CD4-positive, alpha-beta T cell (primary cell): ENCODE measurements at regions not wholly inside any gene's neighbourhood (a gene's known extent, or its start where the extent isn't known, plus 50 kb on each side); places are given as distances from the start of the nearest gene placed in this dataset.

Experiments used
- ATAC-seq: fragments of 200-7000 bp; cut with Tn5 transposase; one replicate; pipeline ENCODE4 v1.10.0; 2022; ENCODE audit warnings: mild to moderate bottlenecking; ENCODE audit not compliant: poor library complexity
- CTCF ChIA-PET: fragments of 350-600 bp; sonication (Branson Sonifier 250); formaldehyde crosslinking; loops from one replicate; lab custom pipeline; 2021; ENCODE audit warnings: antibody characterized with exemption, inconsistent platforms; lab: Charles Lee
- POLR2A ChIA-PET: fragments of 350-600 bp; sonication (Branson Sonifier 250); formaldehyde crosslinking; loops from one replicate; lab custom pipeline; 2021; ENCODE audit warnings: antibody characterized with exemption, inconsistent platforms; lab: Charles Lee
- DNase-seq, 14 experiments: peaks; one replicate each; pipeline ENCODE4 v3.0.0-alpha.2; 2013 to 2020; ENCODE audit warnings: mixed read lengths in 2 of 14
- H3K27ac ChIP-seq, 2 donors: one replicate each; pipeline versions ENCODE4 v1.5.1 to v1.7.0; 2013; ENCODE audit warnings: low read length in 2 of 2, low read depth in 1 of 2, mild to moderate bottlenecking in 1 of 2
- H3K27me3 ChIP-seq, 2 experiments: 1 replicate in 1 of 2; 2 replicates in 1 of 2; pipeline versions ENCODE4 v1.6.1 to v1.7.0; 2013; ENCODE audit warnings: low read length in 2 of 2, control low read depth in 1 of 2, mild to moderate bottlenecking in 1 of 2, moderate library complexity in 1 of 2; ENCODE audit not compliant: insufficient read depth in 2 of 2, control insufficient read depth in 1 of 2
- H3K36me3 ChIP-seq: one replicate; pipeline ENCODE4 v1.6.1; 2013; ENCODE audit warnings: low read length, control low read depth; ENCODE audit not compliant: insufficient read depth
- H3K4me1 ChIP-seq: one replicate; pipeline ENCODE4 v1.6.1; 2013; ENCODE audit warnings: low read length, control low read depth; ENCODE audit not compliant: insufficient read depth
- H3K4me3 ChIP-seq: one replicate; pipeline ENCODE4 v1.5.1; 2013; ENCODE audit warnings: mild to moderate bottlenecking, low read length, moderate library complexity
- H3K9me3 ChIP-seq, 2 experiments: 1 replicate in 1 of 2; 2 replicates in 1 of 2; pipeline versions ENCODE4 v1.6.1 to v1.7.0; 2013; ENCODE audit warnings: low read length in 2 of 2, mild to moderate bottlenecking in 2 of 2, control low read depth in 1 of 2, moderate library complexity in 1 of 2; ENCODE audit not compliant: control insufficient read depth in 1 of 2, insufficient read depth in 1 of 2
- H3K27ac Mint-ChIP-seq: one replicate; pipeline ENCODE4 v1.8.0; 2020; ENCODE audit warnings: mixed read lengths
- H3K27me3 Mint-ChIP-seq: one replicate; pipeline ENCODE4 v1.8.0; 2021; ENCODE audit warnings: mixed read lengths
- H3K36me3 Mint-ChIP-seq: one replicate; pipeline ENCODE4 v1.8.0; 2021; ENCODE audit warnings: low read depth, mixed read lengths
- H3K4me1 Mint-ChIP-seq: one replicate; pipeline ENCODE4 v1.8.0; 2021; ENCODE audit warnings: low read depth, mixed read lengths
- H3K4me3 Mint-ChIP-seq: one replicate; pipeline ENCODE4 v1.8.0; 2020; ENCODE audit warnings: mild to moderate bottlenecking, mixed read lengths
- H3K9me3 Mint-ChIP-seq: one replicate; pipeline ENCODE4 v1.8.0; 2020; ENCODE audit warnings: mixed read lengths
- intact Hi-C, 2 experiments: fragments of 100-400 bp; cut with DNase I in 1 of 2; cut with micrococcal nuclease in 1 of 2; formaldehyde crosslinking; loops; one replicate each; pipeline versions ENCODE4 v1.15.1 to v1.9.0; 2023 to 2025; cut with DNase I, micrococcal nuclease
- TF ChIP-seq, protein P1 (sequence below): fragments of 200-600 bp; IDR thresholded peaks from one replicate; pipeline ENCODE4 v1.8.0; 2022; ENCODE audit warnings: antibody characterized with exemption, mild to moderate bottlenecking

DNA sequence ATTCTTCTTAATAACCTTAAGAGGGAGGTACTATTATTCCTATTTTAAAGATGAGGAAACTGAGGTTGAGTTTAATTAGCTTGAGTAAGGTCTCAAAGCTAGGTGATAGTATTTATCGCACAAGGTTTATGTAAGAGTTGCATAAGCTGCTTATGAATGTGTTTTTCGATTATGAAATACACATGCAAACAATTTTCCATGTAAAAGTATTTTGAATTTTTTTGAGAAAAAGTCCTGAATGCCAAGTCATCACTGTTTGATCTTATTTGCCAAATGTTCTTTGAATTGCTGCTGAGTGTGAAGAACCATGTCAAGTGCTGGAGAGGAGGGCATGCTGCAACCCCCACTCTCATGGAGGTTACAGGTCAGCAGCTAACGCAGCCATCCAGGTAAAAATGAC lies 174.4 kb downstream of the CARTPT start:
- Histone ChIP-seq H3K4me3 (no peak overlapping the region), H3K27me3 (peaks cover 8 to 11% of the 10 kb centered on the region in 2 experiments), H3K9me3 (no peaks in the 10 kb centered on the region), H3K36me3 (no peaks in the 10 kb centered on the region), H3K4me1 (no peaks in the 10 kb centered on the region), H3K27ac (no peak overlapping the region)
- Mint-ChIP-seq H3K4me1 (no peaks in the 10 kb centered on the region), H3K27me3 (peaks cover 31% of the 10 kb centered on the region), H3K36me3 (no peaks in the 10 kb centered on the region), H3K9me3 (peaks cover 2% of the 10 kb centered on the region), H3K27ac (no peak overlapping the region), H3K4me3 (no peak overlapping the region)
- CTCF ChIA-PET: no interaction called here
- intact Hi-C loops: no loop called here
- DNase-seq (no peak), ATAC-seq (no peak)
- POLR2A ChIA-PET: no interaction called here
- TF ChIP-seq, protein P1, sequence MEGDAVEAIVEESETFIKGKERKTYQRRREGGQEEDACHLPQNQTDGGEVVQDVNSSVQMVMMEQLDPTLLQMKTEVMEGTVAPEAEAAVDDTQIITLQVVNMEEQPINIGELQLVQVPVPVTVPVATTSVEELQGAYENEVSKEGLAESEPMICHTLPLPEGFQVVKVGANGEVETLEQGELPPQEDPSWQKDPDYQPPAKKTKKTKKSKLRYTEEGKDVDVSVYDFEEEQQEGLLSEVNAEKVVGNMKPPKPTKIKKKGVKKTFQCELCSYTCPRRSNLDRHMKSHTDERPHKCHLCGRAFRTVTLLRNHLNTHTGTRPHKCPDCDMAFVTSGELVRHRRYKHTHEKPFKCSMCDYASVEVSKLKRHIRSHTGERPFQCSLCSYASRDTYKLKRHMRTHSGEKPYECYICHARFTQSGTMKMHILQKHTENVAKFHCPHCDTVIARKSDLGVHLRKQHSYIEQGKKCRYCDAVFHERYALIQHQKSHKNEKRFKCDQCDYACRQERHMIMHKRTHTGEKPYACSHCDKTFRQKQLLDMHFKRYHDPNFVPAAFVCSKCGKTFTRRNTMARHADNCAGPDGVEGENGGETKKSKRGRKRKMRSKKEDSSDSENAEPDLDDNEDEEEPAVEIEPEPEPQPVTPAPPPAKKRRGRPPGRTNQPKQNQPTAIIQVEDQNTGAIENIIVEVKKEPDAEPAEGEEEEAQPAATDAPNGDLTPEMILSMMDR: no peak

DNA sequence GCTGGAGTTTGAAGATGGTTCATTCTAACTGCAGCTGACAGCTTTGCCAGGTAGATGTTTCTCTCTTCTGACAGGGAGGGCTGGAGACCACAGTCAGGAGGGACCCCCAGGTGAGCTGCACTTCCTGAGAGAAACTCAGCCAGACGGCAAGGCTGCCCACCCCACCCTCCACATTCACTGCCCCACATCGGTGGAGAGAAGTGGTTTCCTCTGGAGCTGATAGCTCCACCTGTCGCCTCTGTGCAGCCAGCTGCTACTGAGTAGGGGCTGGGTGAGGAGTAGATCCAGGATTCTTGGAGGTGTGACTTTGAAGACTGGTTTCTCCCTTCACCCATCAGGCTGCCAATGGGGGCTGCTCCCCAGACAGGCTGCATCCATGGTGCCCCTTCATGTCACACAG lies 175.0 kb downstream of the CARTPT start:
- Histone ChIP-seq H3K4me3 (no peak overlapping the region), H3K9me3 (no peaks in the 10 kb centered on the region), H3K36me3 (no peaks in the 10 kb centered on the region), H3K27ac (no peak overlapping the region), H3K27me3 (peaks cover 8 to 11% of the 10 kb centered on the region in 2 experiments), H3K4me1 (no peaks in the 10 kb centered on the region)
- Mint-ChIP-seq H3K4me3 (no peak overlapping the region), H3K36me3 (no peaks in the 10 kb centered on the region), H3K27ac (no peak overlapping the region), H3K9me3 (peaks cover 2% of the 10 kb centered on the region), H3K27me3 (peaks cover 31% of the 10 kb centered on the region), H3K4me1 (no peaks in the 10 kb centered on the region)
- POLR2A ChIA-PET: interaction anchor here (0.7 kb wide), 1 partner anchor 37 kb away, joined by 3 read pairs; no protein-coding TSS in a partner anchor
- ATAC-seq (no peak), DNase-seq (no peak)
- intact Hi-C loops: no loop called here
- CTCF ChIA-PET: no interaction called here
- TF ChIP-seq, protein P1: no peak

DNA sequence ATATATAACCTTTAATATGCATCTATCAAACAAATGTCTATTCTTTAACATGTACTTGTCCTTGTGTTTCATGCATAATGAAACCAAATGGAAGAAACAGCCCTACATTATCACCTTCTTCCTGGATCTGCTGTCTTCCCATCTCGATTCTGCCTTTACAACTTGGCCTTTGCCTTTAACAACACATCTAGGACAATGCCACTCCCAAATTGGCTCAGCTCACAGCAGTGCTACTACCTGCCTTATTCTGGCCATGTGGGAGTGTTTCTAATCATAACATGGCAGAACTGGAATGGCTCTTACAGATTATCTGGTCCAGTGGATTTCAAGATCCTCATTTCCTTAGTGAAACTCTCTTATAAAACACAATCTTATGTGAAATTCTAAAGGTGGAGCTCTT lies 176.5 kb downstream of the CARTPT start:
- no peaks in the 10 kb centered on the region for H3K9me3 ChIP-seq
- no peak overlapping the region for H3K4me3 Mint-ChIP-seq
- H3K9me3 Mint-ChIP-seq: peaks cover 2% of the 10 kb centered on the region
- intact Hi-C loops: no loop called here
- TF ChIP-seq, protein P1: no peak
- ChIA-PET POLR2A (no interaction called here), CTCF (no interaction called here)
- no peaks in the 10 kb centered on the region for H3K4me1 Mint-ChIP-seq
- H3K4me3 ChIP-seq: no peak overlapping the region
- DNase-seq: no peak
- peaks cover 8 to 11% of the 10 kb centered on the region in 2 experiments for H3K27me3 ChIP-seq
- peaks cover 23% of the 10 kb centered on the region for H3K27me3 Mint-ChIP-seq
- H3K4me1 ChIP-seq: no peaks in the 10 kb centered on the region
- no peak overlapping the region for H3K27ac Mint-ChIP-seq
- no peak overlapping the region for H3K27ac ChIP-seq
- no peaks in the 10 kb centered on the region for H3K36me3 ChIP-seq
- H3K36me3 Mint-ChIP-seq: no peaks in the 10 kb centered on the region
- ATAC-seq: no peak
